SJSA1 (cell line): ENCODE measurements at regions not wholly inside any gene's neighbourhood (a gene's known extent, or its start where the extent isn't known, plus 50 kb on each side); places are given as distances from the start of the nearest gene placed in this dataset.
A peak's percentile ranks its signal among the peaks of the same experiment; 100 is the strongest.

Source experiments
- DNase-seq, 2 experiments: peaks; one replicate each; pipeline ENCODE4 v3.0.0-alpha.2; 2015 to 2020; ENCODE audit warnings: low spot score in 2 of 2, low read depth in 1 of 2
- H3K27ac ChIP-seq: fragments of 250-450 bp; sonication (Bioruptor Pico); 2 replicates; pipeline ENCODE4 v1.5.1; 2020; ENCODE audit warnings: mild to moderate bottlenecking, moderate library complexity
- H3K27me3 ChIP-seq: fragments of 250-450 bp; sonication (Bioruptor Pico); replicated peaks from 2 replicates; pipeline ENCODE4 v1.5.1; 2020; ENCODE audit warnings: mild to moderate bottlenecking, moderate library complexity
- H3K36me3 ChIP-seq: fragments of 250-450 bp; sonication (Bioruptor Pico); 2 replicates; pipeline ENCODE4 v1.5.1; 2020; ENCODE audit warnings: mild to moderate bottlenecking
- H3K4me1 ChIP-seq: fragments of 250-450 bp; sonication (Bioruptor Pico); replicated peaks from 2 replicates; pipeline ENCODE4 v1.6.1; 2021; ENCODE audit warnings: mild to moderate bottlenecking
- H3K4me3 ChIP-seq: fragments of 250-450 bp; sonication (Bioruptor Pico); 2 replicates; pipeline ENCODE4 v1.5.1; 2020; ENCODE audit warnings: mild to moderate bottlenecking
- H3K9me3 ChIP-seq: fragments of 250-450 bp; sonication (Bioruptor Pico); replicated peaks from 2 replicates; pipeline ENCODE4 v1.5.1; 2020; ENCODE audit warnings: mild to moderate bottlenecking

DNA sequence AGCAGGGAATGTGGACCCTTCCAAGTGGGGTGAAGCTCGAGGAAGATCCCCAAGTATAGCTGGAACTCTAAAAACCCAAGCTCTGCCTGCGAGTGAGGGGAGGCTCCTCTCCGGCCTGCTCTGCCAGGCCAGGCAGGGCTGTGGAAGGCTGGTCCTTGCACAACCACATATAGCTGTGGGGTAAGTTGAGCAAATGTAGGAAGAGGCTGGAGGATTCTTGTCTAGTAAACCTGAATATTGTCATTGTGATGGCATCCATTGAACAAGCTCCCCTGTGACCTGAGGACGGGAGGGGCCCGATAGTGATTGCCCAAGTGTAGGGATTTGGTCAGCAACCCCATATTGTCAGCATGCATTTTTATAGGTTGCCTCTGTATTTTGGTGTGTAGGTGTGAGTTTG, 103.0 kb downstream of the ACKR3 start:
- H3K27me3 ChIP-seq, result no peaks in the 10 kb centered on the region
- no peaks in the 10 kb centered on the region for H3K36me3 ChIP-seq
- H3K4me3 ChIP-seq, result no peak overlapping the region
- peak in 1 of 2 experiments; percentile 19 for DNase-seq
- H3K9me3 ChIP-seq, result no peaks in the 10 kb centered on the region
- H3K27ac ChIP-seq, result no peak overlapping the region
- H3K4me1 ChIP-seq, result peaks cover 45% of the 10 kb centered on the region

- no peak overlapping the region for H3K27ac ChIP-seq
Observed at GRCh38 chr2:236673126-236673822, 103.6 kb downstream of the ACKR3 start.

DNA sequence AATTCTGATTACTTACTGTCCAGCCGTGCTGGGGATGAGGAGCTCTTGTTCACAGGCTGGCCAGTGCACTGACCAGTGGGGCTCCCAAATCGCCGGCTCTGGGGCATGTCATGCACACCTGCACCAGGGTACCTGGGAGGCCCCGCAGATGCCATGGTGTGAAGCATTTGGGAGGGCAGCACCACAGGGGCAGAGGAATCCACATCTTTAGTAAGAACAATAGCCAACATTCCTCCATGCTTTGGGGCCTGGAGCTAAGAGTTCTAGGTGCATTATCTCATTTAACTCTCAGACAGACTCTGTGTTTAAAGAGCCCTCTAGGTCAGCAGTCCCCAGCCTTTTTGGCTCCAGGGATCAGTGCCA, 104.2 kb downstream of the ACKR3 start:
- Histone ChIP-seq H3K4me3 (no peak overlapping the region), H3K9me3 (no peaks in the 10 kb centered on the region), H3K4me1 (peaks cover 49% of the 10 kb centered on the region), H3K27me3 (no peaks in the 10 kb centered on the region), H3K27ac (no peak overlapping the region), H3K36me3 (no peaks in the 10 kb centered on the region)
- DNase-seq, result peak in 1 of 2 experiments; percentile 36

More at GRCh38 chr2:236673126-236673822, 103.6 kb downstream of the ACKR3 start:
- H3K4me3 ChIP-seq, result no peak overlapping the region
- no peaks in the 10 kb centered on the region for H3K36me3 ChIP-seq
- DNase-seq, result peak in 1 of 2 experiments; percentile 26
- no peaks in the 10 kb centered on the region for H3K27me3 ChIP-seq
- H3K9me3 ChIP-seq, result no peaks in the 10 kb centered on the region
- H3K4me1 ChIP-seq, result peaks cover 45% of the 10 kb centered on the region

DNA sequence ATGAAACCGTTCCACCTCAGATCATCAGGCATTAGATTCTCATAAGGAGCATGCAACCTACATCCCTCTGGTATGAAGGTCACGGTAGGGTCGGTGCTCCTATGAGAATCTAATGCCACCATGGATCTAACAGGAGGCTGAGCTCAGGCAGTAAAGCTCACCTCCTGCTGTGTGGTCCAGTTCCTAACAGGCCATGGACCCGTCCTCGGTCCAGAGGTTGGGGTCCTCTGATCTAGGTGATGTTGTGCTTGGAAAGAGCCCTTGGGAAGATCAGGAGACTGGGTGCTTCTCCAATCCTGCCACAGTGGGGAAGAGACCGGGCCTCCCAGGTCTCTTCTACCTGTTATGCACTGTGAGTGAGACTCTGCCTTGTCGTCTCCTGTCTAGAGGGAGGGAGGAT, 104.6 kb downstream of the ACKR3 start:
- no peaks in the 10 kb centered on the region for H3K9me3 ChIP-seq
- DNase-seq, result peak in 1 of 2 experiments; percentile 17
- H3K27ac ChIP-seq, result no peak overlapping the region

DNA sequence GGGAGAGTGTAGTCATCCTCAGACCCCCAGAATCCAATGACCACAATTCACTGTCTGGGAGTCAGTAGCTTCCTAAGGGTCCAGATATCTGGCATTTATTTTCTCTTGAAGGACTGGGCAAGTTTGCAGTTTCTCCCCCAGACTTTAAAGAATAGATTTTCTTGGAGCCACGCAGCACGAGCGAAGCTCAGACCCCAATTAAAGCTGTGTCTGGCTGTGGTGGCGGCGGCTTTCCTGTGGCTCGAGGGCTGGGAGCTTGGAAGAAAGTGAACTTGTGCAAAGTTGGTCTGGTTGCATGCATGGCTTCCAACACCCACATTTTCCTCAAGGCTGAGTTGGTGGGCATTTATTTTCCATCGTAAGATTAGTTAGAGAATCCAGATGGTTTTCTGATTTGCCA, 105.0 kb downstream of the ACKR3 start:
- H3K9me3 ChIP-seq, result no peaks in the 10 kb centered on the region
- no peak for DNase-seq
- no peaks in the 10 kb centered on the region for H3K27me3 ChIP-seq
- H3K4me1 ChIP-seq, result peaks cover 57% of the 10 kb centered on the region
- H3K27ac ChIP-seq, result no peak overlapping the region
- H3K4me3 ChIP-seq, result no peak overlapping the region
- no peaks in the 10 kb centered on the region for H3K36me3 ChIP-seq

More for the DNA sequence above, 104.6 kb downstream of the ACKR3 start:
- H3K27me3 ChIP-seq, result no peaks in the 10 kb centered on the region
- H3K36me3 ChIP-seq, result no peaks in the 10 kb centered on the region
- H3K4me3 ChIP-seq, result no peak overlapping the region
- peaks cover 53% of the 10 kb centered on the region for H3K4me1 ChIP-seq

DNA sequence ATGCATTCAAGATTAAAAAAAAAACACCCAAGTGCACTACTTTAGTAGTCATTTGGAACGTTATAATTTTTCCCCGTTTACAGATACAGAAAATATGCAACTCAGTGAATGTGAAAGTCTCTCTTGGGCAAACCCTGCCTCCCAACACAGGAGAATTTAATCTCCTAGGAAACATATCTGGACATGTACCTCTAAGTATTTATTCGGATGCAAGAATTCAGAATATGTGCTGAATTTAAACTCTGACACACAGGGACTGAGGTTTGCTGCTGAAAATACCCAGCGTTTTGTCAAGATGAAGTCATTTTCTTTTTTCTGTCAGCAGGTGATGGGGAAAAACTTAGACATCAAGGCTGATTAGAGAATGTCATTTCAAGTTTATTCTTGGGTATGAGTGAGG, 105.4 kb downstream of the ACKR3 start:
- Histone ChIP-seq H3K27ac (no peak overlapping the region), H3K4me3 (no peak overlapping the region), H3K4me1 (peaks cover 61% of the 10 kb centered on the region), H3K27me3 (no peaks in the 10 kb centered on the region), H3K9me3 (no peaks in the 10 kb centered on the region), H3K36me3 (no peaks in the 10 kb centered on the region)
- peak; percentile 13 to 44 for DNase-seq

DNA sequence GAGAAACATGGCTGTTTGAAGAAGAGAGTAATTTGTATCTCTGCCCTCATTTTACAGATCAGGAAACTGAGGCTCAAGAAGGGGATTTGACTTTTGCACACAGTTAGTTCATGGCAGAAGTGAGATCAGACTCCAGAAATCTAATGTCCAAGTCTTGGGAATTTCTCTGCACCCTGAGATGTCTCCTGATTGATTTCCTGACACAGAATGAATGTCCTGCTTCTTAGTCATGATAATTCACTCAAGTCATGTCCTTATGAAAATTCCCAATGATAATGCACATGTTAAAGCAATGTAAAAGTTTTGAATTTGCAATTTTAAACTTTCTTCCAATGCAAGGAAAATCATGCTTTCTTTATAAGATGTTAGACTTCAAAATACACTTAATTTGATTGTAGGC, 105.9 kb downstream of the ACKR3 start:
- Histone ChIP-seq H3K27ac (peak overlapping the region; percentile 18; the same call in 1 of the 2 replicates), H3K27me3 (no peaks in the 10 kb centered on the region), H3K9me3 (no peaks in the 10 kb centered on the region), H3K4me1 (peaks cover 66% of the 10 kb centered on the region), H3K4me3 (no peak overlapping the region), H3K36me3 (no peaks in the 10 kb centered on the region)
- no peak for DNase-seq

- no peaks in the 10 kb centered on the region for H3K27me3 ChIP-seq
- no peak overlapping the region for H3K4me3 ChIP-seq
- H3K4me1 ChIP-seq, result peaks cover 69% of the 10 kb centered on the region
- H3K27ac ChIP-seq, result no peak overlapping the region
- no peaks in the 10 kb centered on the region for H3K9me3 ChIP-seq
- no peaks in the 10 kb centered on the region for H3K36me3 ChIP-seq
- DNase-seq, result no peak
Observed at GRCh38 chr2:236676136-236676873, 106.7 kb downstream of the ACKR3 start.

DNA sequence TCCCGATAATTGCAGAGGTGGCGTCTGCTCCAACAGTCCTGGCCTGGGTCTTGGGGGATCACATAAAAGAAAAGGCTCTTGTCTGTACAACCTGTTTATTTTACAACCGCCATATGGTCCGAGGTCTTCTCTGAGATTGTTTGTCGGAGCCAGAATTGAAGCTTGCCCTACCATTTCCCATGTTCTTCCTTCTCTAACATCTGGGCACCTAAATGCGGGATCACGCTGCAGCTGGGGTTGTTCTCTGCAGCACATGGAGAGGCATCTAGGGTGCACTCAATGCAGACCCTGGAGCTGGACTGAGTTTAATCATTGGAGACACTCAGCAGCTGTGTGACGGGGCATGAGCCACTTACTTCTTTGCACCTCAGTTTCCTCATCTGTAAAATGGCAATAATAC, 107.7 kb downstream of the ACKR3 start:
- no peaks in the 10 kb centered on the region for H3K27me3 ChIP-seq
- no peaks in the 10 kb centered on the region for H3K36me3 ChIP-seq
- peaks cover 60% of the 10 kb centered on the region for H3K4me1 ChIP-seq
- H3K27ac ChIP-seq, result no peak overlapping the region
- H3K4me3 ChIP-seq, result no peak overlapping the region
- no peak for DNase-seq
- H3K9me3 ChIP-seq, result no peaks in the 10 kb centered on the region

- Histone ChIP-seq H3K27ac (no peak overlapping the region), H3K36me3 (no peaks in the 10 kb centered on the region), H3K4me1 (peaks cover 67% of the 10 kb centered on the region), H3K27me3 (no peaks in the 10 kb centered on the region), H3K4me3 (no peak overlapping the region), H3K9me3 (no peaks in the 10 kb centered on the region)
- no peak for DNase-seq
Observed at GRCh38 chr2:236678307-236678975, 108.8 kb downstream of the ACKR3 start.

DNA sequence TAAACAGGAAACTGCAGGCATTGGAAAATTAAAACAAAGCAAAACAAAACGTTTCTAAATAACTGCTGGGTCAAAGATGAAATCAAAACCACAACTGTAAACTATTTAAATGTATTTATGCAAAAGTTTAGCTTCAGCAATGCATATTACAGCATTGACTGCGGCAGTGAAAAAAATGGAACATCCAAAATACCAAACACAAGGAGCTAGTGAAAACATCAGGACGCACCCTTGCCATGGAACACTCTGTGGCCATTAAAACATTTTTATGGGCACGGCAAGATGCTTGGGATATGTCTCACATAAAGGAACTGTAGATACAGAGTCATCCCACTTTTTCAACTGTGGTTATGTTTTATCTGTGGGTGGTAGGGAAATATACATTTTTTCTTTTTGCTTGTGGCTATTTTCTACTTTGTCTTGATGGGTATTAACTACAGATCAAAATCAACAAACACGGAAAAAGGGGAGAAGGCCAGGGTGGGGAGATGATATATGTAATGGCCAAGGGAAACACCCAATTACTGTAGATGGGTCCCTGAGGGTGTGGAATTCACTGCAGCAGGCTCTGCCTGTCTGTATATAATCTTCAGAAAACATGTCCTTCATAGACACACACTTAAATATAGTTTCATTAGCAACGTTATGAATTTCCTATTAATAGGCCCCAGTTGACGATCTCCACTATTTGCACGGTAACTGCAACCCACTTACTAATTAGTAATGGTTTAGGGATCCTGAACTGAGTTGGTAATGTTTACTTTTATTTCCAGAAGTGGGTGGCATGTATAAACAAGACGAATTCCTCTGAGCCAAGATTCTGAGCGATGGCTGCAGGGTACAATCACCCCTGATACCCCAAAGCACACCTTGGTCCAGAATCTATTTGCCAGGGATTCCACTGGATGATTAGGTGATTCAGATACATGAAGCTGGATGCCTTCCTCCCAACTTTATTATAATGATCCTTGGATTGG, 110.5 kb downstream of the ACKR3 start:
- no peak overlapping the region for H3K4me3 ChIP-seq
- H3K27ac ChIP-seq, result peak overlapping the region; percentile 78
- no peaks in the 10 kb centered on the region for H3K36me3 ChIP-seq
- peak; percentile 85 to 96 for DNase-seq
- H3K4me1 ChIP-seq, result peaks cover 58% of the 10 kb centered on the region
- H3K27me3 ChIP-seq, result no peaks in the 10 kb centered on the region
- no peaks in the 10 kb centered on the region for H3K9me3 ChIP-seq

DNA sequence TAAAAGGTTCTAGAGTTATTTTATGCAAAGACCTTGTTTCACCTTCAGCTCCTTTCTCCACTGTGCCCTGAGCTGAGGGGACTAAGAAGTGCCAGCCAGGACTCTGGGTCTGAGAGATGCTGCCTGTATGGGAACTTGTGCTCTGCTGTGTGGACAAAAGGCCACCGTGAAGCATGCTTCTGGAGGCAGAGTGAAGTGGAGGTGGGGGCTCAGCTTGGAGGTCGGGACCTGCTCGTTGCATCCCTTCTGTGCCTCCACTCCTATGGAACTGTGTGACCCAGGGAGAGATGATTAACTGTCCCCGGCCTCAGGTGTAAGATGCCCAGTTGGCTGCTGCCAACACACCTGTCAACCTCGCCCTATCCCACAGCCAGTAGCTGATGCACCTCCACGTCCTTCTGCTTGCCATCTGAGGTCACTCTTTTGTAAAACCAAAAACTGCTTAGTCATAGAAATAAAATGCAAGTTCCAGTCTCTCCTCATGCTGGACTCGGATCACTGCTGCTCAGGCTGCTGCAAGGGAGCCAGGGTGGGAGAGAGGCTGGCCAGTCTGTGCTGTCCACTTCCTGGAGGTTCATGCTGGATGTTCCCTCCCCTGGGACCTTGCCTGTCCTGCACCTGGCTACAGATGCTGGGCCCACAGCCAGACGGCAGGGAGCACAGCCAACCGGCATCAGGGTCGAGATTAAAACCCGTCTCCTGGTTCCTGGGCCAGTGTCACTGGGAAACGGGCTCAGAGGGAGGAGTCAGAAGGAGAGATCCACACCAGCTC, 113.2 kb downstream of the ACKR3 start:
- Histone ChIP-seq H3K27ac (no peak overlapping the region), H3K4me3 (no peak overlapping the region), H3K27me3 (no peaks in the 10 kb centered on the region), H3K36me3 (no peaks in the 10 kb centered on the region), H3K4me1 (peaks cover 38% of the 10 kb centered on the region), H3K9me3 (no peaks in the 10 kb centered on the region)
- peak in 1 of 2 experiments; percentile 27 for DNase-seq
